IMR-90 (cell line): ENCODE measurements at regions not wholly inside any gene's neighbourhood (a gene's known extent, or its start where the extent isn't known, plus 50 kb on each side); places are given as distances from the start of the nearest gene placed in this dataset.

Experiments used
- ATAC-seq: fragments of 200-7000 bp; cut with Tn5 transposase; 2 replicates; pipeline ENCODE4 v1.9.1; 2020; ENCODE audit warnings: low read depth, mild to moderate bottlenecking, moderate library complexity
- BruUV-seq: library from RNA; stranded (reverse); fragments of 400-500 nt; replicated peaks from 2 replicates; lab custom pipeline; 2021; lab: Mats Ljungman, UMichigan
- CTCF ChIA-PET: fragments of 300-600 bp; formaldehyde crosslinking; extraction: SDS; loops from one replicate; lab custom pipeline; 2021; ENCODE audit warnings: antibody characterized with exemption; lab: Yijun Ruan, JAX
- POLR2A ChIA-PET: fragments of 300-600 bp; sonication (Branson Sonifier 250); formaldehyde crosslinking; loops from one replicate; lab custom pipeline; 2022; ENCODE audit warnings: antibody characterized with exemption; ENCODE audit not compliant: unreplicated experiment; lab: Charles Lee
- DNase-seq: peaks from one replicate; pipeline ENCODE4 v3.0.0; 2013
- H2AFZ ChIP-seq: replicated peaks from 2 replicates; pipeline ENCODE3; 2013; ENCODE audit warnings: low read length, mild to moderate bottlenecking; ENCODE audit not compliant: poor library complexity
- H2AK5ac ChIP-seq: 2 replicates; pipeline ENCODE4 v1.6.1; 2013; ENCODE audit warnings: low read depth, low read length, inconsistent platforms
- H2AK9ac ChIP-seq: replicated peaks from 2 replicates; pipeline ENCODE3; 2013; ENCODE audit warnings: mild to moderate bottlenecking, low read depth, low read length, moderate library complexity; ENCODE audit not compliant: poor library complexity
- H2BK120ac ChIP-seq: 2 replicates; pipeline ENCODE4 v1.6.1; 2013; ENCODE audit warnings: low read depth, low read length, inconsistent platforms
- H2BK15ac ChIP-seq: 3 replicates; pipeline ENCODE4 v1.6.1; 2013; ENCODE audit warnings: low read depth, low read length, inconsistent platforms
- H2BK20ac ChIP-seq: 2 replicates; pipeline ENCODE4 v1.6.1; 2013; ENCODE audit warnings: low read depth, mild to moderate bottlenecking, inconsistent platforms, low read length, moderate library complexity
- H2BK5ac ChIP-seq: 2 replicates; pipeline ENCODE4 v1.6.1; 2013; ENCODE audit warnings: mild to moderate bottlenecking, low read depth, low read length, inconsistent platforms; ENCODE audit not compliant: poor library complexity, severe bottlenecking
- H3K14ac ChIP-seq: replicated peaks from 2 replicates; pipeline ENCODE4 v1.6.1; 2013; ENCODE audit warnings: low read depth, low read length, inconsistent platforms
- H3K18ac ChIP-seq: 2 replicates; pipeline ENCODE4 v1.6.1; 2013; ENCODE audit warnings: low read depth, low read length, control low read depth
- H3K23ac ChIP-seq: 2 replicates; pipeline ENCODE4 v1.6.1; 2013; ENCODE audit warnings: low read depth, low read length, inconsistent platforms
- H3K27ac ChIP-seq: 2 replicates; pipeline ENCODE4 v1.5.1; 2013; ENCODE audit warnings: mild to moderate bottlenecking, control low read depth, low read length; ENCODE audit not compliant: insufficient read depth
- H3K27me3 ChIP-seq: 2 replicates; pipeline ENCODE4 v1.6.1; 2013; ENCODE audit warnings: low read length; ENCODE audit not compliant: control insufficient read depth, insufficient read depth
- H3K36me3 ChIP-seq: 2 replicates; pipeline ENCODE4 v1.6.1; 2013; ENCODE audit warnings: low read length, mixed read lengths; ENCODE audit not compliant: control insufficient read depth, insufficient read depth
- H3K4ac ChIP-seq: 2 replicates; pipeline ENCODE4 v1.6.1; 2013; ENCODE audit warnings: low read depth, low read length, inconsistent platforms
- H3K4me1 ChIP-seq: 2 replicates; pipeline ENCODE4 v1.6.1; 2013; ENCODE audit warnings: low read length, mixed read lengths; ENCODE audit not compliant: control insufficient read depth, insufficient read depth
- H3K4me2 ChIP-seq: 2 replicates; pipeline ENCODE4 v1.6.1; 2013; ENCODE audit warnings: low read depth, mild to moderate bottlenecking, control low read depth, low read length, moderate library complexity
- H3K4me3 ChIP-seq: 2 replicates; pipeline ENCODE4 v1.5.1; 2013; ENCODE audit warnings: low read depth, mild to moderate bottlenecking, control low read depth, low read length, moderate library complexity; ENCODE audit not compliant: insufficient read depth
- H3K56ac ChIP-seq: 2 replicates; pipeline ENCODE4 v1.6.1; 2013; ENCODE audit warnings: low read length, inconsistent platforms; ENCODE audit not compliant: insufficient read depth; ENCODE audit errors: extremely low read depth
- H3K79me1 ChIP-seq, 2 experiments: 2 replicates each; pipeline ENCODE4 v1.6.1; 2013; ENCODE audit warnings: low read length in 2 of 2, inconsistent platforms in 1 of 2, low read depth in 1 of 2
- H3K9ac ChIP-seq: 2 replicates; pipeline ENCODE4 v1.6.1; 2013; ENCODE audit warnings: low read depth, low read length, control low read depth
- H3K9me1 ChIP-seq: 2 replicates; pipeline ENCODE4 v1.6.1; 2013; ENCODE audit warnings: low read length, inconsistent platforms; ENCODE audit not compliant: insufficient read depth
- H3K9me3 ChIP-seq: 2 replicates; pipeline ENCODE4 v1.6.1; 2013; ENCODE audit warnings: low read length; ENCODE audit not compliant: control insufficient read depth, insufficient read depth
- H4K20me1 ChIP-seq: 2 replicates; pipeline ENCODE4 v1.6.1; 2013; ENCODE audit warnings: low read length, inconsistent platforms; ENCODE audit not compliant: insufficient read depth
- H4K5ac ChIP-seq: 2 replicates; pipeline ENCODE4 v1.6.1; 2013; ENCODE audit warnings: mild to moderate bottlenecking, low read depth, low read length, control low read depth
- H4K8ac ChIP-seq, 2 experiments: 2 replicates each; pipeline ENCODE4 v1.6.1; 2013; ENCODE audit warnings: low read depth in 2 of 2, low read length in 2 of 2, control low read depth in 1 of 2, inconsistent platforms in 1 of 2
- H4K91ac ChIP-seq: 2 replicates; pipeline ENCODE4 v1.6.1; 2013; ENCODE audit warnings: low read depth, low read length, inconsistent platforms; ENCODE audit not compliant: insufficient read depth
- BHLHE40 ChIP-seq: fragments of 150-350 bp; IDR thresholded peaks from 2 replicates; pipeline ENCODE4 v1.6.1; 2016; ENCODE audit warnings: mild to moderate bottlenecking, low read depth, low read length
- CEBPB ChIP-seq: IDR thresholded peaks from 2 replicates; pipeline ENCODE4 v1.6.1; 2012; ENCODE audit warnings: low read depth, low read length, improper control_type of control experiment
- CHD1 ChIP-seq: IDR thresholded peaks from 2 replicates; pipeline ENCODE4 v1.6.1; 2012; ENCODE audit warnings: low read depth, low read length, improper control_type of control experiment
- FOS ChIP-seq: fragments of 150-350 bp; IDR thresholded peaks from 2 replicates; pipeline ENCODE4 v1.6.1; 2016; ENCODE audit warnings: low read depth, low read length
- MAFK ChIP-seq: IDR thresholded peaks from 2 replicates; pipeline ENCODE4 v1.6.1; 2012; ENCODE audit warnings: low read depth, low read length, improper control_type of control experiment
- MAZ ChIP-seq: IDR thresholded peaks from 2 replicates; pipeline ENCODE4 v1.6.1; 2012; ENCODE audit warnings: low read depth, mild to moderate bottlenecking, low read length, improper control_type of control experiment, moderate library complexity, borderline replicate concordance
- MXI1 ChIP-seq: IDR thresholded peaks from 2 replicates; pipeline ENCODE4 v1.6.1; 2012; ENCODE audit warnings: low read depth, mild to moderate bottlenecking, low read length, moderate library complexity, borderline replicate concordance
- RAD21 ChIP-seq: IDR thresholded peaks from 2 replicates; pipeline ENCODE4 v1.6.1; 2012; ENCODE audit warnings: low read length, improper control_type of control experiment
- RFX5 ChIP-seq: IDR thresholded peaks from 2 replicates; pipeline ENCODE4 v1.8.0; 2012; ENCODE audit warnings: low read depth, mild to moderate bottlenecking, low read length, moderate library complexity
- SMC3 ChIP-seq: fragments of 150-350 bp; IDR thresholded peaks from 2 replicates; pipeline ENCODE4 v1.6.1; 2016; ENCODE audit warnings: low read depth, mild to moderate bottlenecking, antibody characterized with exemption, low read length, moderate library complexity
- WGBS, 2 experiments: methylation state at CpG; one replicate each; pipeline versions ENCODE4 v1.1.5 to v1.1.7; 2013; ENCODE audit warnings: missing lambda C conversion rate in 2 of 2; ENCODE audit not compliant: insufficient read length in 1 of 2; ENCODE audit errors: extremely low coverage in 2 of 2; 5-methylcytosine and 5-hydroxymethylcytosine counted together
- dilution Hi-C: fragments of 300-500 bp; cut with HindIII; formaldehyde crosslinking; loops from one replicate; pipeline ENCODE4 v1.14.3; 2018; ENCODE audit warnings: low sequenced_read_pairs; ENCODE audit not compliant: unreplicated experiment
- in situ Hi-C: fragments of 300-500 bp; cut with MboI; formaldehyde crosslinking; loops from 3 replicates; pipeline ENCODE4 v1.14.3; 2019; ENCODE audit warnings: low sequenced_read_pairs, inconsistent platforms, mixed read lengths
- intact Hi-C: fragments of 100-400 bp; cut with micrococcal nuclease; formaldehyde crosslinking; loops from 2 replicates; pipeline ENCODE4 v1.10.0; 2022
- TF ChIP-seq, protein P1 (sequence below): fragments of 150-350 bp; IDR thresholded peaks from 2 replicates; pipeline ENCODE4 v1.6.1; 2016; ENCODE audit warnings: low read depth, mild to moderate bottlenecking, low read length, moderate library complexity, borderline replicate concordance

DNA sequence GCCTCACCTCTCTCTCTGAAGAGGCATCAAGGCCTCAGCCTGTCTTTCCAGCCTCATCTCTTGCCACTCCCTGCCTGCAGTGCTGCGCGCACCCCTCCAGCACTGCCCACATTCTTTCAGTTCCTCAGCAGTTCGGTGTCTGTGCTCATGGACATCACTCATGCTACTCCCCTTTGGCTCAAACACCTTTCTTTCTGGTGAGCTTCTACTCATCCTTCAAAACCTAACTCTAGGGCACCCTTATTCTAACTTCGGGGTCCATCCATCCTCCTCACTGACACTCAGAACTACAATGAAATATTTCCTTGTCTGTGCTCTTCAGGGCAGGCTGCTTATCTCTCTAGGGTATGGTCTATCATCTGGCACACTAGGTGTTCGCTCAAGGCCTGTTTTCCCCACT, 169.9 kb upstream of the BMPER start:
- no TSS peak for BruUV-seq
- Histone ChIP-seq H2BK20ac (no peak overlapping the region), H3K4ac (no peak overlapping the region), H3K56ac (no peak overlapping the region), H3K9me1 (no peaks in the 10 kb centered on the region), H3K4me1 (no peaks in the 10 kb centered on the region), H3K27ac (no peak overlapping the region), H4K5ac (no peak overlapping the region), H3K9me3 (no peaks in the 10 kb centered on the region), H3K27me3 (peaks cover 7% of the 10 kb centered on the region; the same call in 1 of the 2 replicates), H3K18ac (no peak overlapping the region), H2AK5ac (no peak overlapping the region), H3K36me3 (no peaks in the 10 kb centered on the region), H3K9ac (no peak overlapping the region), H2AFZ (no peak overlapping the region), H2BK5ac (no peak overlapping the region), H4K20me1 (no peaks in the 10 kb centered on the region), H4K91ac (no peak overlapping the region), H4K8ac (no peak overlapping the region), H2BK120ac (no peak overlapping the region), H3K4me3 (no peak overlapping the region), H2BK15ac (no peak overlapping the region), H3K23ac (no peak overlapping the region), H2AK9ac (no peak overlapping the region), H3K14ac (no peak overlapping the region), H3K4me2 (no peak overlapping the region), H3K79me1 (no peaks in the 10 kb centered on the region)
- DNase-seq (no peak), ATAC-seq (no peak)
- in situ Hi-C loops (no loop called here), dilution Hi-C loops (no loop called here), intact Hi-C loops (no loop called here)
- TF ChIP-seq MXI1 (no peak), BHLHE40 (no peak), SMC3 (no peak), MAFK (no peak), CEBPB (no peak), RAD21 (no peak), RFX5 (no peak), CHD1 (no peak), FOS (no peak), MAZ (no peak)
- TF ChIP-seq, protein P1, sequence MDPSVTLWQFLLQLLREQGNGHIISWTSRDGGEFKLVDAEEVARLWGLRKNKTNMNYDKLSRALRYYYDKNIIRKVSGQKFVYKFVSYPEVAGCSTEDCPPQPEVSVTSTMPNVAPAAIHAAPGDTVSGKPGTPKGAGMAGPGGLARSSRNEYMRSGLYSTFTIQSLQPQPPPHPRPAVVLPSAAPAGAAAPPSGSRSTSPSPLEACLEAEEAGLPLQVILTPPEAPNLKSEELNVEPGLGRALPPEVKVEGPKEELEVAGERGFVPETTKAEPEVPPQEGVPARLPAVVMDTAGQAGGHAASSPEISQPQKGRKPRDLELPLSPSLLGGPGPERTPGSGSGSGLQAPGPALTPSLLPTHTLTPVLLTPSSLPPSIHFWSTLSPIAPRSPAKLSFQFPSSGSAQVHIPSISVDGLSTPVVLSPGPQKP: no peak
- WGBS, 2 experiments: 91% methylated on average over 5 of the region's 5 CpGs; no CpG with 5 or more reads in 1 of the 2 experiments
- POLR2A ChIA-PET: no interaction called here
- CTCF ChIA-PET: no interaction called here
